Neural progenitor cell (in vitro differentiated cells): ENCODE measurements at regions not wholly inside any gene's neighbourhood (a gene's known extent, or its start where the extent isn't known, plus 50 kb on each side); places are given as distances from the start of the nearest gene placed in this dataset.

ENCODE experiments used
- DNase-seq: peaks from one replicate; pipeline ENCODE4 v3.0.0-alpha.2; 2016; ENCODE audit warnings: low spot score
- H2AFZ ChIP-seq: fragments of 200-600 bp; sonication (generic); replicated peaks from 2 replicates; pipeline ENCODE4 v1.6.1; 2016; ENCODE audit warnings: antibody characterized with exemption
- H3F3A ChIP-seq: fragments of 200-600 bp; sonication (generic); 2 replicates; pipeline ENCODE4 v1.6.1; 2016; ENCODE audit warnings: antibody characterized with exemption, low read depth
- H3K27ac ChIP-seq: fragments of 200-600 bp; sonication (generic); 2 replicates; pipeline ENCODE4 v1.5.1; 2016; ENCODE audit warnings: mild to moderate bottlenecking
- H3K27me3 ChIP-seq: fragments of 200-600 bp; sonication (generic); 2 replicates; pipeline ENCODE4 v1.6.1; 2016; ENCODE audit warnings: mild to moderate bottlenecking, moderate library complexity
- H3K36me3 ChIP-seq: fragments of 200-600 bp; sonication (generic); 2 replicates; pipeline ENCODE4 v1.5.1; 2016
- H3K4me1 ChIP-seq: fragments of 200-600 bp; sonication (generic); 2 replicates; pipeline ENCODE4 v1.6.1; 2016; ENCODE audit warnings: mixed run types
- H3K4me2 ChIP-seq: fragments of 200-600 bp; sonication (generic); 2 replicates; pipeline ENCODE4 v1.6.1; 2016
- H3K4me3 ChIP-seq: fragments of 200-600 bp; sonication (generic); 2 replicates; pipeline ENCODE4 v1.5.1; 2016
- H3K79me2 ChIP-seq: fragments of 200-600 bp; sonication (generic); 2 replicates; pipeline ENCODE4 v1.6.1; 2016; ENCODE audit warnings: low read depth
- H3K9ac ChIP-seq: fragments of 200-600 bp; sonication (generic); 2 replicates; pipeline ENCODE4 v1.6.1; 2016
- H3K9me3 ChIP-seq: fragments of 200-600 bp; sonication (generic); 2 replicates; pipeline ENCODE4 v1.5.1; 2016; ENCODE audit warnings: low read depth
- H4K20me1 ChIP-seq: fragments of 200-600 bp; sonication (generic); 2 replicates; pipeline ENCODE4 v1.6.1; 2016; ENCODE audit warnings: low read depth
- H3K27ac Mint-ChIP-seq: 3 replicates; pipeline ENCODE4 v1.8.0; 2021; ENCODE audit warnings: mixed read lengths
- H3K27me3 Mint-ChIP-seq: 2 replicates; pipeline ENCODE4 v1.8.0; 2022; ENCODE audit warnings: low read depth, mild to moderate bottlenecking, inconsistent platforms, moderate library complexity, mixed read lengths; ENCODE audit not compliant: insufficient read depth
- H3K36me3 Mint-ChIP-seq: 3 replicates; pipeline ENCODE4 v1.8.0; 2021; ENCODE audit warnings: mixed read lengths
- H3K4me1 Mint-ChIP-seq: 3 replicates; pipeline ENCODE4 v1.8.0; 2021; ENCODE audit warnings: mixed read lengths
- H3K4me3 Mint-ChIP-seq: 3 replicates; pipeline ENCODE4 v1.8.0; 2021; ENCODE audit warnings: mild to moderate bottlenecking, moderate library complexity, mixed read lengths
- H3K9me3 Mint-ChIP-seq: 3 replicates; pipeline ENCODE4 v1.8.0; 2020; ENCODE audit warnings: mixed read lengths
- CTCF ChIP-seq: fragments of 200-600 bp; sonication (generic); IDR thresholded peaks from 2 replicates; pipeline ENCODE4 v1.5.1; 2017; ENCODE audit warnings: antibody characterized with exemption, mild to moderate bottlenecking
- EZH2 ChIP-seq: fragments of 200-600 bp; sonication (generic); IDR thresholded peaks from 2 replicates; pipeline ENCODE4 v1.6.1; 2017; ENCODE audit warnings: antibody characterized with exemption, mild to moderate bottlenecking, moderate library complexity
- EZH2phosphoT487 ChIP-seq: fragments of 200-600 bp; sonication (generic); IDR thresholded peaks from 2 replicates; pipeline ENCODE4 v1.6.1; 2017; ENCODE audit warnings: antibody characterized with exemption

- Mint-ChIP-seq H3K36me3 (no peaks in the 10 kb centered on the region), H3K27me3 (no peaks in the 10 kb centered on the region), H3K9me3 (no peaks in the 10 kb centered on the region), H3K4me3 (no peak overlapping the region), H3K27ac (no peak overlapping the region), H3K4me1 (peaks cover 5% of the 10 kb centered on the region)
- Histone ChIP-seq H3K4me2 (no peak overlapping the region), H3K79me2 (no peaks in the 10 kb centered on the region), H3K4me3 (no peak overlapping the region), H3K4me1 (peaks cover 11% of the 10 kb centered on the region), H3K27ac (no peak overlapping the region), H3K9ac (no peak overlapping the region), H4K20me1 (no peaks in the 10 kb centered on the region), H2AFZ (no peak overlapping the region), H3F3A (no peaks in the 10 kb centered on the region), H3K9me3 (no peaks in the 10 kb centered on the region), H3K36me3 (no peaks in the 10 kb centered on the region), H3K27me3 (no peaks in the 10 kb centered on the region)
- no peak for TF ChIP-seq EZH2phosphoT487
- no peak for TF ChIP-seq EZH2
- no peak for TF ChIP-seq CTCF
- no peak for DNase-seq
Measured at GRCh38 chr6:128727500-128727899, 155.4 kb upstream of the LAMA2 start.

GRCh38 chr6:128725271-128726233 is 157.4 kb upstream of the LAMA2 start:
- Histone ChIP-seq H3K36me3 (no peaks in the 10 kb centered on the region), H2AFZ (peak overlapping the region; percentile 44), H3F3A (no peaks in the 10 kb centered on the region), H3K9ac (no peak overlapping the region), H3K27me3 (no peaks in the 10 kb centered on the region), H4K20me1 (no peaks in the 10 kb centered on the region), H3K4me2 (no peak overlapping the region), H3K4me1 (peaks cover 22% of the 10 kb centered on the region), H3K4me3 (no peak overlapping the region), H3K9me3 (no peaks in the 10 kb centered on the region), H3K27ac (no peak overlapping the region), H3K79me2 (no peaks in the 10 kb centered on the region)
- Mint-ChIP-seq H3K27ac (no peak overlapping the region), H3K4me1 (peaks cover 5% of the 10 kb centered on the region), H3K27me3 (no peaks in the 10 kb centered on the region), H3K9me3 (no peaks in the 10 kb centered on the region), H3K36me3 (no peaks in the 10 kb centered on the region), H3K4me3 (no peak overlapping the region)
- peak; percentile 61 for DNase-seq
- TF ChIP-seq CTCF (peak; percentile 87), EZH2 (no peak)

GRCh38 chr6:128724738-128725137 is 158.2 kb upstream of the LAMA2 start:
- DNase-seq: no peak
- Histone ChIP-seq H3K4me2 (no peak overlapping the region), H3K9ac (no peak overlapping the region), H4K20me1 (no peaks in the 10 kb centered on the region), H3K27ac (no peak overlapping the region), H3F3A (no peaks in the 10 kb centered on the region), H3K4me3 (no peak overlapping the region), H3K27me3 (no peaks in the 10 kb centered on the region), H3K4me1 (peaks cover 28% of the 10 kb centered on the region), H3K9me3 (no peaks in the 10 kb centered on the region), H2AFZ (peak overlapping the region; percentile 44), H3K36me3 (no peaks in the 10 kb centered on the region), H3K79me2 (no peaks in the 10 kb centered on the region)
- H3K27me3 Mint-ChIP-seq: no peaks in the 10 kb centered on the region
- no peaks in the 10 kb centered on the region for H3K36me3 Mint-ChIP-seq
- H3K4me3 Mint-ChIP-seq: no peak overlapping the region
- no peak overlapping the region for H3K27ac Mint-ChIP-seq
- TF ChIP-seq EZH2phosphoT487: no peak
- TF ChIP-seq EZH2: no peak
- TF ChIP-seq CTCF: no peak
- H3K9me3 Mint-ChIP-seq: no peaks in the 10 kb centered on the region
- H3K4me1 Mint-ChIP-seq: peaks cover 5% of the 10 kb centered on the region
